GM21723 (cell line): ENCODE measurements at regions not wholly inside any gene's neighbourhood (a gene's known extent, or its start where the extent isn't known, plus 50 kb on each side); places are given as distances from the start of the nearest gene placed in this dataset.
"Not testable (repeated sequence)": the region's sequence is repeated elsewhere in the genome, so short reads cannot be mapped to it uniquely, and the experiment has no call there.

ENCODE experiments used
- ATAC-seq: cut with Tn5 transposase; IDR thresholded peaks from one replicate; pipeline ENCODE4 v1.9.1; 2021; ENCODE audit warnings: mild to moderate bottlenecking, moderate library complexity; ENCODE audit not compliant: unreplicated experiment

DNA sequence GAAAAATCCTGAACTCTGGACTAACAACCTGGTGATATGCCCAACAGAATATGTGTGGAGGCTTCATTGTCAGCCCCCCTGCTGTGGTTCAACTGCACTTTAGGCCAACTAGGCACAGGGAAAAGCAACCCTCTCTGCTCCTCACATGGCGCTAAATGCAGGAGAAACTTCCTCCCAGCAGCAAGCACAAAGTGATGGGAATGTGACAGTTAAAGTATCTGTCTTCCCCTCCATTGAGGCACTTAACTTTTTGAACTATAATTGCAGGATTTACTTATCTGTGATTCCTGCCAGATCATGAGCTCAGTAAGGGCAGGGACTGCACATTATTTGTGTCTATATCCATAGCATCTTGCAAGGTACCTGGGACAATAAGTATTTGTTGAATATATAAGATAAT, 981.2 kb upstream of the KLHL29 start:
- no peak for ATAC-seq

- no peak for ATAC-seq
Measured at GRCh38 chr2:22406625-22407024, 978.4 kb upstream of the KLHL29 start.

DNA sequence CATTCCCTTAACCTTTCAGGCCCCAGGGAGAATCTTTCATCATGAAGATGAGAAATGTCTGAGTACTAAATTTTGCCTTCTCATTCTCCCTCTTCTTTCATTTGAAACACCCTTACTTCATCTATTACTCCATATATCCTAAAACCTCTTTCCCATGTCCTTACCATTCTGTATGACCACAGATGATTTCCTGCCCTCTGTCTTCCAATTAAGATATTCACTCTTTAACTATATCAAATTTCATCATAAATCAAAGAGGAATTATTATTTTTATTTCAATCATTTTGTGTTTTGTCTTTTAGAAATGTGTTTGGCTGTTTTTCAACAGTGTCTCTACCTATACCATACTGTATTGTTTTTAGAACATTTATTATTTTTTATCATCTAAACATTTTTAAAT, 964.9 kb upstream of the KLHL29 start:
- no peak for ATAC-seq

GRCh38 chr2:22442051-22442450, 942.9 kb upstream of the KLHL29 start:
- ATAC-seq: no peak

DNA sequence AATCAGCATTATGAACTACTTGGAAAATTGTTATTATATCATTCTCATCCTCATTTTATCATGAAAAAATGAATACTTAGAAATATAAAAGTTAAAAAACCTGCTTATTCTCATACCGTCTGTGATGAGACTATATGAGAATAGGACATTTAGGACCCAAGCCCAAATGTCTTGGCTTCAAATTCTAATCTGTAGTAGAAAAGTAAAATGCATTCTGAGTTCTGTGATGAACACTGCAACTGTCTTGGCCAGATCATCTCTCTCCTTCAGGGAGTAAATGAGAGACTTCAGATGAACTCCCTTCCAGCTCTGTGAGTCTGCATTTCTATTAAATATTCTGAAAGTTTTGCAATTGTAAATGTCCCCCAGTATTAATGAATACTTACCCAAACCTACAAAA, 940.7 kb upstream of the KLHL29 start:
- no peak for ATAC-seq

DNA sequence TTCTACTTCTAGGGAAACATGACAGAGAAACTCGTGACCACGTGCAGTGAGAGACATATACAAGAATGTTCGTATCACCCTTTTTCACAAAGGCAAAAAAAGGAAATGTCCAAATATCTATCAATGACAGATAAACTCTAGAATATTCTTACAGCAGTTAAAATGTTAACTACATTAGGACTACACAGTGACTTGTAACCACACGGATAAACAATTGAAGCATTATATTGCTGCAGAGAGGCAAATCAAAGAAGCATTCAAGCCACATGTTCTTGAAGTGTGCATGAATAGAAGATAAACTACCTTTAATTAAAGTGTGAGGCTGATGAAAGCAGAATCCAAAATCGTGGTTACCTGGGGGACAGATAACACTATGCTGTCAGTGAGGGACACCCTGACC, 935.3 kb upstream of the KLHL29 start:
- no peak for ATAC-seq

GRCh38 chr2:22450831-22451230, 934.1 kb upstream of the KLHL29 start:
- ATAC-seq: no peak

GRCh38 chr2:22454826-22455485, 930.0 kb upstream of the KLHL29 start:
- no peak for ATAC-seq

DNA sequence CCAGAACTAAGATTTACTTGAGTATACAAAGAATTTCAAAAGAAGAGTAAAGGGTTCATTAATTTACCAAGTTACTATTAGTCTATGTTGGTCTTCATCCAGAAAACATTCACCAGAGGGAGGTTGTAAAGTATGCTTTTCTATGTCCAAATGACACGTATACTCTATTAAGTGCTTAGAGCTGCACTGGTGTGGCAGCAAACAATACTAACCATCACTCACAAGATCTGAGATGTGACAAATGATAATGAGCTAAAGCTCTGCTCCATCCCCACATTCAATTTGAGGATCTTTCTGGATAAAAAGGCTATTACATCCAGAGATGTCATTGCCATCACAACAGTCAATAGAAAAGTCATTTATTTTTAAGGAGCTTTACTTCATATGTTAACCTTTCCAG, 926.5 kb upstream of the KLHL29 start:
- ATAC-seq: no peak

DNA sequence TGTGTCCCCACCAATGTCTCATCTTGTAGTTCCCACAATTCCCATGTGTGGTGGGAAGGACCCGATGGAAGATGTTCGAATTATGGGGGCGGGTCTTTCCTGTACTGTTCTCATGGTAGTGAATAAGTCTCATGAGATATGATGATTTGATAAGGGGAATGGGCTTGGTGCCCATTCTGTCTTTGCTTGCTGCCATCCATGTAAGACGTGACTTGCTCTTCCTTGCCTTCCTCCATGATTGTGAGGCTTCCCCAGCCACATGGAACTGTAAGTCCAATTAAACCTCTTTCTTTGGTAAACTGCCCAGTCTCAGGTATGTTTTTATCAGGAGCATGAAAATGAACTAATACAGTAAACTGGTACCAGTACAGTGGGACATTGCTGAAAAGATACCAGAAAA, 909.9 kb upstream of the KLHL29 start:
- not testable (repeated sequence) for ATAC-seq

- ATAC-seq: no peak
Measured at GRCh38 chr2:22478329-22478728, 906.6 kb upstream of the KLHL29 start.

GRCh38 chr2:22481486-22482259, 903.3 kb upstream of the KLHL29 start:
- ATAC-seq: no peak

DNA sequence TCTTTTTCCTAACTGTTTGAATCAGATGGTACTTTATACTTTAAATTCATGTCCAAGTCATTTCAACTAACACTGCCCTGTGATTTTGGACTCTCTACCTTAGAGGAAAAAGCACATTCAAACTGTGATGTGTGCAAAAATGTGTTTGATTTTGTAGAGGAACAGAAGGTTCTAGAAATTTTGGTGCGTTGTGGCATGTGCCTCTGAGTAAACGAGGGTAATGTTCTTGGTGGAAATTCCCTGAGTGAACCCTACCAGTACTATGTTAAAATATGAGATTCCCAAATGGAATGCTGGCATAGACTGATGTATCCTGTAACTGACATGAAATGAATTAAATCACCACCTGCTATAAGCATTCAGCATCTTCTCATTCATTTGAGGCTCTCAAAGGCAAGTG, 901.9 kb upstream of the KLHL29 start:
- ATAC-seq: no peak

GRCh38 chr2:22485486-22485885, 899.5 kb upstream of the KLHL29 start:
- no peak for ATAC-seq

- ATAC-seq: no peak
Measured at GRCh38 chr2:22486343-22486742, 898.6 kb upstream of the KLHL29 start.

DNA sequence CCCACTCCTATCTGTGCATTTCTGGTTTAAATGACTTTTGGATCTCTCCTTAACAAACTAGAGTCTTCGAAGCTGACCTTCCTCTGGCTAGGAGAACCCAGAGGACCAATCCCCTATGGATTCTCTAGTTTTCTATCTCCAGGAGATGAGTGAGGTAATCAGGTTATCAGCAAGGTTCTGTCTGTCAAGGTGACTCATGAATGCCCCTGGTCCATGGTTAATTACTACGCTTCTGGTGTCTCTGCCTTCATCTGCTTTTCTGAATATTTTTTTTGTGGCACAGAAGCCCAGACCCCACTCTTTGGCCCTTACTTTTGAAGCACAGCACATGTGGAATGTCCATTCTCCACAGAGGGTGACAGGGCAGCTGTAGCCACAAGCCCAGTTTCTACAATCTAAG, 897.9 kb upstream of the KLHL29 start:
- ATAC-seq: no peak

DNA sequence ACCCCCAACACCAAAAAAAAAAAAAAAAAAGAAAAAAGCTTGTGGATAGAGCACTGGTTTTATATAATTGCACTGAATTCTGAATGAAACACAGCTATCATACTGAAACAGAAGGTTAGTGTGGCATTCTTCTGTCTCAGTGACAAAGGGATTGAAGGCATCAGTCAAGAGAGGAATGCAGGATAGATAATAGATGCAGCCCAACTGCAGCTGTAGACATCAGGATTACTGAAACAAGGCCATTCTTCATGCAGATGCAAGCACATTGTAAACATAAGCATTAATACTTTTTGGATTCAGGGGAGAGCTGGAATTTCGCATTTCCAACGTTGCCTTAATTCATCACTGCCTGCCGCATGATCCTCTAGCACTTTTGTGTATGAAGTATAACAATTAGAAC, 897.4 kb upstream of the KLHL29 start:
- ATAC-seq: no peak

- no peak for ATAC-seq
Measured at GRCh38 chr2:22491442-22491841, 893.5 kb upstream of the KLHL29 start.

DNA sequence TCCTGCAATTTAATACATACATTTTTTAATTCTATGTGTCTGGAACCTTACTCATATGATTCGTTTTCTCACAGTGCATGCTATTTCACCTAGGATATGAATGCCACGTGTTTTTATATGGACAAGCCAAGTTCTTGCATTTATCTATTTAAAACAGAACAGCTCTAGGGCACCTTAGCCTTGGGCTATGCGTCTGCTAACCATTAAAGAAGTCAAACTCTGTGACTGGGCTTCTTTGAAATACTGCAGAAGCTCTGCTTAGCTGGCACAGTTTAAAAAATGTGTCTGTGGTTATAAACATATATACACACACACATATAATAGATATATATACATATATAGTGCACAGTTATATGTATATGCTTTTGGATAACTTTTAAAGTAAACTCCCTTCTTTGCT, 890.8 kb upstream of the KLHL29 start:
- no peak for ATAC-seq

- ATAC-seq: no peak
Measured at GRCh38 chr2:22497064-22497463, 887.9 kb upstream of the KLHL29 start.

DNA sequence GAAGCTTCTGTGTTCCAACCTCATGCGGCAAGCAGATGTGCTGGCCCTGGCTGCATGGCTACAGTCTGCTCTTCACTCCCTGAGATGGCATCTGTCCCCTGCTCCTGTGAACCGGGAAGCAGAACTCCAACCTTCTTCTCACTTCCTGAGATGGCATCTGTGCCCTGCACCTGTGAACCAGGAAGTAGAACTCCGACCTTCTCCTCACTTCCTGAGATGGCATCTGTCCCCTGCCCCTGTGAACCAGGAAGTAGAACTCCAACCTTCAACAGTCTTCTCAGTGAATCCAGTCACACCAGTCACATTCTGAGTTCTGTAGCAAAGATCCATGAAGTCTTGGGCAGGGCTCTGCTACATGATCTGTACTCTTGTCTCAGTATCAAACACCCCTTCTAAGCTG, 887.2 kb upstream of the KLHL29 start:
- ATAC-seq: no peak

GRCh38 chr2:22499082-22499839, 885.7 kb upstream of the KLHL29 start:
- ATAC-seq: no peak
